ENCODE measurements at regions not wholly inside any gene's neighbourhood (a gene's known extent, or its start where the extent isn't known, plus 50 kb on each side); places are given as distances from the start of the nearest gene placed in this dataset.

- H3K4me3 ChIP-seq, result no peak overlapping the region
- no peaks in the 10 kb centered on the region for H3K9me3 ChIP-seq
- DNase-seq (no peak), ATAC-seq (no peak)
- no peaks in the 10 kb centered on the region for H3K36me3 ChIP-seq
- TF ChIP-seq CTCF (IDR thresholded peaks at IDR 0.05), result no peak
- peaks cover 3% of the 10 kb centered on the region for H3K4me1 ChIP-seq
- intact Hi-C loops (cut with DNase I), result no loop called here
- no peak overlapping the region for H3K27ac ChIP-seq
- no peaks in the 10 kb centered on the region for H3K27me3 ChIP-seq
These were observed 70.0 kb upstream of the SLC45A1 start for GRCh38 chr1:8247811-8248436.

- Histone ChIP-seq H3K27me3 (no peaks in the 10 kb centered on the region), H3K4me3 (no peak overlapping the region), H3K27ac (no peak overlapping the region), H3K36me3 (no peaks in the 10 kb centered on the region), H3K9me3 (no peaks in the 10 kb centered on the region), H3K4me1 (no peaks in the 10 kb centered on the region)
- DNase-seq (no peak), ATAC-seq (no peak)
- intact Hi-C loops (cut with DNase I), result no loop called here
- TF ChIP-seq CTCF (IDR thresholded peaks at IDR 0.05), result no peak
These were observed 73.6 kb upstream of the SLC45A1 start for GRCh38 chr1:8244304-8244703.

GRCh38 chr1:8242498-8242897 lies 75.4 kb upstream of the SLC45A1 start:
- DNase-seq (no peak), ATAC-seq (no peak)
- Histone ChIP-seq H3K9me3 (no peaks in the 10 kb centered on the region), H3K27ac (no peak overlapping the region), H3K4me3 (no peak overlapping the region), H3K27me3 (no peaks in the 10 kb centered on the region), H3K4me1 (peaks cover 10% of the 10 kb centered on the region), H3K36me3 (no peaks in the 10 kb centered on the region)
- intact Hi-C loops (cut with DNase I), result no loop called here
- no peak for TF ChIP-seq CTCF (IDR thresholded peaks at IDR 0.05)

GRCh38 chr1:8241417-8242014 lies 76.4 kb upstream of the SLC45A1 start:
- TF ChIP-seq CTCF (IDR thresholded peaks at IDR 0.05), result no peak
- H3K9me3 ChIP-seq, result no peaks in the 10 kb centered on the region
- no peak overlapping the region for H3K27ac ChIP-seq
- no peak overlapping the region for H3K4me3 ChIP-seq
- H3K36me3 ChIP-seq, result no peaks in the 10 kb centered on the region
- H3K27me3 ChIP-seq, result no peaks in the 10 kb centered on the region
- DNase-seq (no peak), ATAC-seq (no peak)
- intact Hi-C loops (cut with DNase I), result no loop called here
- H3K4me1 ChIP-seq, result peaks cover 10% of the 10 kb centered on the region

- ATAC-seq (peak; percentile 74), DNase-seq (peak; percentile 70)
- H3K9me3 ChIP-seq, result no peaks in the 10 kb centered on the region
- peaks cover 10% of the 10 kb centered on the region for H3K4me1 ChIP-seq
- no peaks in the 10 kb centered on the region for H3K27me3 ChIP-seq
- H3K4me3 ChIP-seq, result no peak overlapping the region
- intact Hi-C loops (cut with DNase I), result loop anchor here (10.0 kb wide), 2 partner anchors 65 to 205 kb away; no protein-coding TSS in a partner anchor
- no peak for TF ChIP-seq CTCF (IDR thresholded peaks at IDR 0.05)
- no peaks in the 10 kb centered on the region for H3K36me3 ChIP-seq
- H3K27ac ChIP-seq, result peak overlapping the region; percentile 17
These were observed 78.4 kb upstream of the SLC45A1 start for GRCh38 chr1:8239306-8240023.
